Mesendoderm (in vitro differentiated cells): ENCODE measurements at regions not wholly inside any gene's neighbourhood (a gene's known extent, or its start where the extent isn't known, plus 50 kb on each side); places are given as distances from the start of the nearest gene placed in this dataset.
A peak's percentile ranks its signal among the peaks of the same experiment; 100 is the strongest.

ENCODE experiments used
- DNase-seq: peaks from one replicate; pipeline ENCODE4 v3.0.0; 2013
- H2AK5ac ChIP-seq: 2 replicates; pipeline ENCODE4 v1.6.1; 2013; ENCODE audit warnings: low read length, inconsistent platforms
- H2BK120ac ChIP-seq: 2 replicates; pipeline ENCODE4 v1.6.1; 2013; ENCODE audit warnings: low read depth, mild to moderate bottlenecking, low read length, moderate library complexity, mixed read lengths
- H2BK15ac ChIP-seq: replicated peaks from 2 replicates; pipeline ENCODE4 v1.6.1; 2013; ENCODE audit warnings: low read depth, mild to moderate bottlenecking, moderate library complexity
- H2BK5ac ChIP-seq: 2 replicates; pipeline ENCODE4 v1.6.1; 2013; ENCODE audit warnings: low read length, inconsistent platforms
- H3K18ac ChIP-seq: 2 replicates; pipeline ENCODE4 v1.6.1; 2013; ENCODE audit warnings: mild to moderate bottlenecking, low read length, mixed read lengths
- H3K23ac ChIP-seq: one replicate; pipeline ENCODE4 v1.6.1; 2013; ENCODE audit warnings: low read length
- H3K27ac ChIP-seq: 2 replicates; pipeline ENCODE4 v1.5.1; 2013; ENCODE audit warnings: low read depth, mild to moderate bottlenecking, inconsistent platforms, low read length, moderate library complexity
- H3K27me3 ChIP-seq: 2 replicates; pipeline ENCODE4 v1.6.1; 2013; ENCODE audit warnings: low read length, control low read depth, mild to moderate bottlenecking, inconsistent platforms; ENCODE audit not compliant: insufficient read depth, poor library complexity
- H3K36me3 ChIP-seq: 2 replicates; pipeline ENCODE4 v1.6.1; 2013; ENCODE audit warnings: low read length, inconsistent platforms; ENCODE audit not compliant: control insufficient read depth, insufficient read depth
- H3K4ac ChIP-seq: one replicate; pipeline ENCODE4 v1.6.1; 2013; ENCODE audit warnings: low read depth, mild to moderate bottlenecking, low read length, moderate library complexity
- H3K4me1 ChIP-seq: 2 replicates; pipeline ENCODE4 v1.6.1; 2013; ENCODE audit warnings: low read depth, low read length, inconsistent platforms; ENCODE audit not compliant: control insufficient read depth
- H3K4me2 ChIP-seq: 2 replicates; pipeline ENCODE4 v1.6.1; 2013; ENCODE audit warnings: low read length
- H3K4me3 ChIP-seq: 2 replicates; pipeline ENCODE4 v1.5.1; 2013; ENCODE audit warnings: mild to moderate bottlenecking, low read length
- H3K56ac ChIP-seq: one replicate; pipeline ENCODE4 v1.6.1; 2013; ENCODE audit warnings: low read length
- H3K79me1 ChIP-seq: 2 replicates; pipeline ENCODE4 v1.6.1; 2013; ENCODE audit warnings: low read length, inconsistent platforms
- H3K79me2 ChIP-seq: 2 replicates; pipeline ENCODE4 v1.6.1; 2013; ENCODE audit warnings: mild to moderate bottlenecking, low read length; ENCODE audit not compliant: control insufficient read depth, insufficient read depth
- H3K9ac ChIP-seq: 2 replicates; pipeline ENCODE4 v1.6.1; 2013; ENCODE audit warnings: low read length, inconsistent platforms
- H4K5ac ChIP-seq: one replicate; pipeline ENCODE4 v1.6.1; 2013; ENCODE audit warnings: low read length
- H4K8ac ChIP-seq: one replicate; pipeline ENCODE4 v1.6.1; 2013; ENCODE audit warnings: low read depth, mild to moderate bottlenecking, control low read depth, low read length, moderate library complexity
- WGBS: extraction: QIAGEN DNeasy Blood & Tissue Kit; methylation state at CpG from one replicate; pipeline ENCODE4 v1.1.7; 2013; ENCODE audit warnings: low lambda C conversion rate, missing lambda C conversion rate; ENCODE audit not compliant: insufficient coverage; ENCODE audit errors: extremely low coverage; 5-methylcytosine and 5-hydroxymethylcytosine counted together

GRCh38 chr6:67639161-67639560, 995.9 kb upstream of the ADGRB3 start:
- Histone ChIP-seq H3K27me3 (no peaks in the 10 kb centered on the region), H4K5ac (no peak overlapping the region), H3K18ac (no peak overlapping the region), H2BK5ac (no peak overlapping the region), H3K4me1 (no peaks in the 10 kb centered on the region), H3K4me2 (no peak overlapping the region), H3K4me3 (no peak overlapping the region), H2AK5ac (no peak overlapping the region), H2BK15ac (no peak overlapping the region), H2BK120ac (no peak overlapping the region), H3K79me2 (no peaks in the 10 kb centered on the region), H4K8ac (no peak overlapping the region), H3K79me1 (no peaks in the 10 kb centered on the region), H3K56ac (no peak overlapping the region), H3K36me3 (no peaks in the 10 kb centered on the region), H3K4ac (no peak overlapping the region), H3K9ac (no peak overlapping the region), H3K27ac (no peak overlapping the region), H3K23ac (no peak overlapping the region)
- DNase-seq = no peak

- H2AK5ac ChIP-seq = no peak overlapping the region
- no peaks in the 10 kb centered on the region for H3K79me2 ChIP-seq
- WGBS = no CpG with 5 or more reads among the region's 2 CpGs
- no peak overlapping the region for H3K56ac ChIP-seq
- no peak overlapping the region for H3K4ac ChIP-seq
- no peak overlapping the region for H3K23ac ChIP-seq
- no peak overlapping the region for H2BK5ac ChIP-seq
- no peak overlapping the region for H3K18ac ChIP-seq
- no peaks in the 10 kb centered on the region for H3K4me1 ChIP-seq
- no peaks in the 10 kb centered on the region for H3K27me3 ChIP-seq
- H2BK15ac ChIP-seq = no peak overlapping the region
- no peaks in the 10 kb centered on the region for H3K79me1 ChIP-seq
- H3K4me3 ChIP-seq = no peak overlapping the region
- H4K5ac ChIP-seq = no peak overlapping the region
- no peak overlapping the region for H2BK120ac ChIP-seq
- H3K4me2 ChIP-seq = no peak overlapping the region
- H3K9ac ChIP-seq = no peak overlapping the region
- H3K27ac ChIP-seq = no peak overlapping the region
- no peak for DNase-seq
- no peaks in the 10 kb centered on the region for H3K36me3 ChIP-seq
- no peak overlapping the region for H4K8ac ChIP-seq
These were observed 1000.9 kb upstream of the ADGRB3 start for GRCh38 chr6:67634199-67634598.

- Histone ChIP-seq H3K79me1 (no peaks in the 10 kb centered on the region), H3K4me1 (no peaks in the 10 kb centered on the region), H3K27me3 (no peaks in the 10 kb centered on the region), H3K4me3 (no peak overlapping the region), H3K36me3 (no peaks in the 10 kb centered on the region), H3K18ac (no peak overlapping the region), H4K5ac (no peak overlapping the region), H2BK120ac (no peak overlapping the region), H2AK5ac (no peak overlapping the region), H3K79me2 (no peaks in the 10 kb centered on the region), H3K4ac (no peak overlapping the region), H4K8ac (no peak overlapping the region), H2BK5ac (no peak overlapping the region), H3K27ac (no peak overlapping the region), H3K9ac (no peak overlapping the region), H3K56ac (no peak overlapping the region), H3K4me2 (no peak overlapping the region), H2BK15ac (no peak overlapping the region), H3K23ac (no peak overlapping the region)
- WGBS = no CpG with 5 or more reads among the region's 3 CpGs
- DNase-seq = no peak
These were observed 1002.0 kb upstream of the ADGRB3 start for GRCh38 chr6:67633058-67633457.

- no peak overlapping the region for H3K23ac ChIP-seq
- H3K4me3 ChIP-seq = no peak overlapping the region
- no CpG with 5 or more reads among the region's 2 CpGs for WGBS
- H4K5ac ChIP-seq = no peak overlapping the region
- H3K27me3 ChIP-seq = no peaks in the 10 kb centered on the region
- no peak overlapping the region for H2AK5ac ChIP-seq
- no peak overlapping the region for H3K27ac ChIP-seq
- H3K4me2 ChIP-seq = no peak overlapping the region
- H3K4ac ChIP-seq = no peak overlapping the region
- H3K79me1 ChIP-seq = no peaks in the 10 kb centered on the region
- H3K4me1 ChIP-seq = no peaks in the 10 kb centered on the region
- H4K8ac ChIP-seq = no peak overlapping the region
- no peak overlapping the region for H2BK15ac ChIP-seq
- H3K9ac ChIP-seq = no peak overlapping the region
- H3K36me3 ChIP-seq = no peaks in the 10 kb centered on the region
- no peaks in the 10 kb centered on the region for H3K79me2 ChIP-seq
- no peak overlapping the region for H3K56ac ChIP-seq
- peak; percentile 62 for DNase-seq
- H2BK5ac ChIP-seq = no peak overlapping the region
- no peak overlapping the region for H2BK120ac ChIP-seq
- no peak overlapping the region for H3K18ac ChIP-seq
These were observed 1004.9 kb upstream of the ADGRB3 start for GRCh38 chr6:67630146-67630545.

GRCh38 chr6:67629258-67629657, 1005.8 kb upstream of the ADGRB3 start:
- no peak overlapping the region for H2BK15ac ChIP-seq
- H4K8ac ChIP-seq = no peak overlapping the region
- no peak overlapping the region for H3K27ac ChIP-seq
- H3K4me1 ChIP-seq = no peaks in the 10 kb centered on the region
- H3K36me3 ChIP-seq = no peaks in the 10 kb centered on the region
- H2BK120ac ChIP-seq = no peak overlapping the region
- H3K9ac ChIP-seq = no peak overlapping the region
- H3K4ac ChIP-seq = no peak overlapping the region
- no peaks in the 10 kb centered on the region for H3K27me3 ChIP-seq
- H3K79me1 ChIP-seq = no peaks in the 10 kb centered on the region
- H3K79me2 ChIP-seq = no peaks in the 10 kb centered on the region
- no peak overlapping the region for H3K4me2 ChIP-seq
- no peak overlapping the region for H3K56ac ChIP-seq
- H3K4me3 ChIP-seq = no peak overlapping the region
- no peak overlapping the region for H3K23ac ChIP-seq
- H2BK5ac ChIP-seq = no peak overlapping the region
- no peak overlapping the region for H4K5ac ChIP-seq
- DNase-seq = peak; percentile 62
- H2AK5ac ChIP-seq = no peak overlapping the region
- H3K18ac ChIP-seq = no peak overlapping the region

- H3K9ac ChIP-seq = no peak overlapping the region
- no peak for DNase-seq
- no peaks in the 10 kb centered on the region for H3K79me2 ChIP-seq
- H3K27ac ChIP-seq = no peak overlapping the region
- no peak overlapping the region for H3K56ac ChIP-seq
- no peak overlapping the region for H2BK120ac ChIP-seq
- no peak overlapping the region for H3K4me2 ChIP-seq
- H3K4me1 ChIP-seq = no peaks in the 10 kb centered on the region
- no peaks in the 10 kb centered on the region for H3K36me3 ChIP-seq
- no peak overlapping the region for H2AK5ac ChIP-seq
- no peak overlapping the region for H4K8ac ChIP-seq
- H3K4me3 ChIP-seq = no peak overlapping the region
- no peak overlapping the region for H3K23ac ChIP-seq
- H2BK15ac ChIP-seq = no peak overlapping the region
- H3K18ac ChIP-seq = no peak overlapping the region
- H2BK5ac ChIP-seq = no peak overlapping the region
- H3K79me1 ChIP-seq = no peaks in the 10 kb centered on the region
- no peak overlapping the region for H3K4ac ChIP-seq
- H4K5ac ChIP-seq = no peak overlapping the region
- WGBS = no CpG with 5 or more reads among the region's 7 CpGs
- no peaks in the 10 kb centered on the region for H3K27me3 ChIP-seq
These were observed 1019.3 kb upstream of the ADGRB3 start for GRCh38 chr6:67615796-67616195.
